Astrocyte (in vitro differentiated cells and primary cell): ENCODE measurements at regions not wholly inside any gene's neighbourhood (a gene's known extent, or its start where the extent isn't known, plus 50 kb on each side); places are given as distances from the start of the nearest gene placed in this dataset.

ENCODE experiments used
- CTCF ChIP-seq: IDR thresholded peaks from 2 replicates; pipeline ENCODE4 v1.5.1; 2011; ENCODE audit warnings: low read depth, mild to moderate bottlenecking, inconsistent platforms, low read length, moderate library complexity; ENCODE audit not compliant: insufficient read depth
- EZH2 ChIP-seq: IDR thresholded peaks from 2 replicates; pipeline ENCODE4 v1.6.1; 2012; ENCODE audit warnings: mild to moderate bottlenecking, low read length, inconsistent platforms; ENCODE audit not compliant: insufficient read depth

GRCh38 chrX:39551762-39552161 is 546.0 kb downstream of the BCOR start:
- TF ChIP-seq EZH2 = no peak
- TF ChIP-seq CTCF = no peak
